OCI-LY1 (cell line): ENCODE measurements at regions not wholly inside any gene's neighbourhood (a gene's known extent, or its start where the extent isn't known, plus 50 kb on each side); places are given as distances from the start of the nearest gene placed in this dataset.

ENCODE experiments used
- CTCF ChIP-seq: fragments of 200-600 bp; sonication (generic), shearing (Covaris generic); IDR thresholded peaks from 2 replicates; pipeline ENCODE4 v1.5.1; 2017; ENCODE audit warnings: mild to moderate bottlenecking, antibody characterized with exemption, low read length, moderate library complexity, mixed read lengths
- EZH2 ChIP-seq: fragments of 200-600 bp; sonication (generic), shearing (Covaris generic); IDR thresholded peaks from 2 replicates; pipeline ENCODE4 v1.8.0; 2017; ENCODE audit warnings: borderline replicate concordance, mixed run types, mild to moderate bottlenecking, antibody characterized with exemption, low read length, moderate library complexity, mixed read lengths

- TF ChIP-seq EZH2 (no peak), CTCF (no peak)
Measured at GRCh38 chr2:156215656-156216055, 116.9 kb downstream of the NR4A2 start.
